ENCODE measurements at regions not wholly inside any gene's neighbourhood (a gene's known extent, or its start where the extent isn't known, plus 50 kb on each side); places are given as distances from the start of the nearest gene placed in this dataset.

DNA sequence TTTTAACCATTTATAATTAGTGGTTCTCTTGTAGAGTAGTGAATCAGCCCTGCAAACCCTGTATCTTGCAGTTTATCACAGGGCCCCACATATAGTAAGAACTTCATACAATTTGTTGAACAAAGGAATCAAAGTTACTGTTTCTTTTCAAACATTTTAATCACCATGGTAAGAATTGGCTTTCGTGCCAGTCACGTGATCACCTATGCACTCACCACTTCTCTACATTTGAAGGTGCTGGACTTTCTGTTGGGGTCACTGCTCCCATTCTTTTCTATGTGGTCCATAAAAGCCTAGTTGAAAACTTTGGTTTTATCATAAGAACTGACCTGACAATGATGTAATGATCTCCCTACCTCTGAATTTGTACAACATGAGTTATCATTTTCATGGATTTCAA, 426.4 kb upstream of the CPEB2 start:
- no peak for DNase-seq

DNA sequence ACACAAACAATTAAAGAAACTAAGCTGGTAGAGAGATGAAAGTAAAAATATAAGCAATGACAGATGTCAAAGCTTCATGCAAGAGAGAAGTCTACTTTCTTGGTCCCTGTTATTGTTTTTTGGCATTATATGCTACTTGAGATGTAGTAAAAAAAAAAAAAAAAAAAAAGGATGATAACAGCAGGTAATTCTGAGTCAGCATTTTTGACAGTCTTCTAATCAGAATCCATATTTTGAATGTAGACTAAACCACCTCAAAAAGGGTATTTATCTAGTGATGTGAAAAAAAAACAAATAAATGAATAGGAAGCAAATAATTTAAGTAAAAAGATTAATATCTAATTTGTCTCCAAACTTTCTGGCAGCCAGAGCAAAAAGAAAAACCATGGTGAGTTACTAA, 422.2 kb upstream of the CPEB2 start:
- no peak for DNase-seq

DNA sequence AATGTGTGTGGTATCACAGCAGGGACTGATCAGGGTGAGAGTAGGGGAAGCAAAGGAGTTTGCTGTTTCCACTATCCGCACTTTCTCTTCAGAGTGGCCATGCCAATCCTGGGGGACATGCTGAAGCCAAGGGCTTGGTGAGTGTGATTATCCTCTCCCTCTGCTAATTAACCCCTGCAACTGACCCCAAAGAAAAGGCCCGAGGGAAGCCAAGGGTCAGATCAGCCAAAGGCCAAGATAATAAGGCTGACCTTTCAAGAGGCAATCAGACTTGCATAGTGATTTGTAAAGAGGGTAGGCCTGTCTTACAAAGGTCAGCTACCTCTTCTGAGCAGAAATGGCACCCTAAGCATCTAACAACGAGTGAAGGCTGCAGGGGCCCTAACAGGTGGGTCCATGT, 420.5 kb upstream of the CPEB2 start:
- DNase-seq: no peak

DNA sequence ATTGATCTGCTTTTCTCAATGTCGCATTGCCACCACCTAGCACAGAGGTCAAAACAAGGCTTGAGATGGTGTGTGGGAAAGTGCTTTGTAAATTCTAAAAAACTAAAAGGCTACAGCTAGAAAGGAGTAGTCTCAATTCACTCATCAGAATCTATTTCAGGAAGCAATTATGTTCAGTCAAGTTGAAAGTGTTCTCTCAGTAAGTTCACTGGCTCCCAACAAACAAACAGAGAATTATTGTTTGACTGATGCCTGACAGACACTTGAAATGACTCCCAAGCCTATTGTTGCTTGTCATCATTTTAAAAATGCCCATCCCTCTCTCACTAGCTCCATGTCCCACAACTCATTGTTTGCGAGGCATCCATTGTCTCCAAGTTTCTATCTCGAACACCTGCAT, 419.6 kb upstream of the CPEB2 start:
- DNase-seq: no peak

DNA sequence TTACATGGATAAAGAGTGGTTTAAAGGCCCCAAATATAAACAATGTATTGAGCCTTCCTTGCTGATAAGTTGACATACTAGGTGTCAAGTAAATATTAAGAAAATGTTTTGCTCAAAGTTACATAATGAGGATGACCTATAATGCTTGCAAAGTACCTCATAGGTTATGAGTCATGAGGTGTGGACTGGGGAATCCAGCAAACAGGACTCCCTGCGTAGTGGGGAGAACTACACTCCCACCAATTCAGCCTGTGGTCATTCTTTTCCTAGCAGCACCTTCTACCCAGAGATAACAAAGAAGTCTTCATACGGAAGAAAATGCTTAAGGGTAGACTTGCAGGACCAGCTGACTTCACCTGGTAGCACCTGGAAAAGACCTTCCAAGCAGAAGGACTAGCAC, 418.9 kb upstream of the CPEB2 start:
- DNase-seq: no peak

DNA sequence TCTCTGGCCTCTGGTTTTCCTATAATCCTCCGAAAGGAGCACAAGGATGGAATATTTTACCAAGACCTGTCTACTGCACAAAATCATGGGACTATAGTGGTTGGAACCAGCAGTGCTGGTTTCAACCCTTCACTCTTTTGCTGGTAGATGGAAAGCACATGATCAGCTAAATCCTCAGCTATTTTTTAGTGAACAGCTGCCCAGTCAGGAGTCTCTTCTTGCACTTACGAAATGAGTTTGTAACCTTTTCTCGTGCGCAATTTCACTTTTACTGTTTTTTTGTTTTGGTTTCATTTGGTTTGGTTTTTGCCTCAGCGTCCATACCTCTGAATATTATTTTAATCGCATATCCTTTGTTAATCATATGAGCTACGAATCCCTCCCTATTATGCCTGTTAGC, 418.5 kb upstream of the CPEB2 start:
- no peak for DNase-seq

DNA sequence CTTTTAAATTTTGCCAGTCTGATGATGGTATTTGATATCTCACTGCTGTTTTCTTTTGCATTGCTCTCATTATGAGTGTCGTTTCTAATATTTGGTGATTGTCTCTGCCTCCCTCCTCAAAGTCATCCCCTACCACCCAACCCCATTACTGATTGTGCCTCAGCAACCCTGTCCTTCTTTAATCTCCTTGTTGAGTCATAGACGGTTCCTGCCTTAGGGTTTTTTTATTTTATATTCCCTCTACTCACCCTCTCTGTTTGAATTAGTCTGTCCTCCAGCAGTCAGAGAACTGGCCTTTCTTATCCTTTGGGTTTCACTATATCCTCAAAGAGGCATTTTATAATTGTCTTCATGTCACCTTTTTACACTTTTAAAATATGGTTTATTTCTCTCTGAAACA, 409.3 kb upstream of the CPEB2 start:
- no peak for DNase-seq

DNA sequence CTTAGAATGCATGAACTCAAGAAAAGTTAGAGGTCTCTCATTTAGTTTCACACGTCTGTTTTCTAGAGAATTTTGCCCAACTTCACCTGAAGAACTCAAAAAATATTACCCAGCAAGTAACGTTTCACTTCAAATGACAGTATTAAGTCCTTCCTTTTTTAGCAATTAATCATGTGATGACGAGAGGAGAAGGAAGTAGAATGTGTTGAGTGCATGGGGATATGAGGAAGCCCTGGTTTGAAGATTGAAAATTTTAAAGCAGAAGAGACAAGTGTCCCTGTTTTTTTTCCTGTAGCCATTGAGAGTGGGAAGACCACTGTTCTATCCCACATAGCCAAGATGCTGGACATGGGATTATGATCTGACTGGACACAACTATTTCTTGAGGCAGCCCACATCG, 406.3 kb upstream of the CPEB2 start:
- no peak for DNase-seq

DNA sequence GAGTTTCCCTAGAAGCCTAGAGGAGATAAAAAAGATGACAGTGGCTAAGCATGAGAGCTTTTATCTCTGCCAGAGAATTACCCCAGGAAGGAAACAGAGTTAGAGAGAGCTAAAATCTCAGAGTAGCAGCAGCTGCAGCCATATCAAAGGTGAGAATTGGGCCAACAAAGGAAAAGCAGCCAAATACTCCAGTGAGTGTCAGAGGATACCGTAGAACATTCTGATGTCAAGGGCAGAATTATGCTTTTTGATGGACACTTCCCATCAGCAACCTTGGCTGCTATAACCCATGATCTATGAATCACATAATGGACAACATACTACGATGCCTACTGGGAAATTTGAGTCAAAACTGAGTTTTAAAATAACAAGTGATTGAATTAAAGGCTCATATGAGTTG, 405.8 kb upstream of the CPEB2 start:
- no peak for DNase-seq

DNA sequence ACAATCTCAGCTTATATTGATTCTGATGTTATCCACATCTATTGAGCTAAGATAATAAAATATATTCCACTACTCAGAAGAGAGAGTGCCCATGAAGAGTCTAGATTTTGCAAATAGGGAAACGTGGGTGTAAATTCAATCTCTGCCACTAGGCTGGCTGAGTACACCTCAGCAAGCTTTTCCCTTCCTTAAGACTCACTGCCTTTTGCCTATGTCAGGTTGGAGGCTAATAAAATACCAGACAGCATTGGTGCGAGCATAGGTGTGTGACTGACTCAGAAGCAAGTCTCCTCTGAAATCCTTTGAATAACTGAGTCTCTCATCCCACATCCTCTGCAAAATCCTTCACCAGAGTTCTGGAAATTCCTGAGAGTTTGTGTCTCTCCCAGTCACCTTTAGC, 405.4 kb upstream of the CPEB2 start:
- no peak for DNase-seq

DNA sequence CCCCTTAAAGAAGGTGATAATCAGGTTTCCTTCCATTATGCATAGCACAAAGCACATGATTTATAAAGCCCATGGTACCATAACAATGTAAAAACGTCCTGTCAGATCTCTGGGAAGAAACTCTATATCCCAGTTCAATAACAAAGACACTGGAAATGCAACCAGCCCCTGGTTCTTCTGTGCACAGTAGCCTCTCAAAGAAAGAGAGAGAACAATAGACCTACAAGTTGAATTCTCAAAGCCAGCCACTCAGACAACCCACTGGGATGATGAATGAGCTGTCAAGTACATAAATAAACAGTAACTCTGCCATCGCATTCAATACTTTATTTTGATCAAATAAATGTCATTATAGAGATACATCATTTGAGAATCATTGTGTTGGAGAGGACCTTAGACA, 400.1 kb upstream of the CPEB2 start:
- DNase-seq: no peak

DNA sequence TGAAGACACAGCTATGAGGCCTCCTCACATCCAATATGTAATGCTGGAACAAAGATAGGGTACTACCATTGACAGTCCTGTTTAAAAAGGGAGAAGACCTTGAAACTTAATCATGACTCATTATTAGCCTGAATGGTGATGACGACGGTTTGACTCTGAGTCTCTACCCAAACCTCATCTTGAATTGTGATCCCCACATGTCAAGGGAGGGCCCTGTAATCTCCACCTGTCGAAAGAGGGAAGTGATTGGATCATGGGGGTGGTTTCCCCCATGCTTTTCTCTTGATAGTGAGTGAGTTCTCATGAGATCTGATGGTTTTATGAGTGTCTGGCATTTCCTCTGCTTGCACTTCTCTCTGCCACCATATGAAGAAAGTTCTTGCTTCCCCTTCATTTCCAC, 395.3 kb upstream of the CPEB2 start:
- no peak for DNase-seq

DNA sequence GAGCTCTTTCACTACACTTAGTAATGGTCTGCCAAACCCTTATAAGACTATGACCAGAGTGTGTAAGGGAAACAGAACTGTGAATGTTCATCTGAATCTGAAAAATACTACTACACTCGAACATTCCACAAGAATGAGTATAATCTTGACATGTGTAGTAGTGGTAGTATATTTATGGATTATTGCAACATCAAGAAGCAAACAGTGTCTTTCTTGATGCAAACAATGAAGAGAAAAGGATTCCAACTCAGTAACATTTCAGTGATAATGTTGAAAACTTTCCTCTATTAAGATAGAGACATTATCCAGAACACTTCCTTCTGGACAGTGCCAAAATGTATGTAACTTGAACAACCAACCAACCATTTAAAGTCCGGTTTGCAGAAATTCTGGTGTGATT, 394.7 kb upstream of the CPEB2 start:
- no peak for DNase-seq

DNA sequence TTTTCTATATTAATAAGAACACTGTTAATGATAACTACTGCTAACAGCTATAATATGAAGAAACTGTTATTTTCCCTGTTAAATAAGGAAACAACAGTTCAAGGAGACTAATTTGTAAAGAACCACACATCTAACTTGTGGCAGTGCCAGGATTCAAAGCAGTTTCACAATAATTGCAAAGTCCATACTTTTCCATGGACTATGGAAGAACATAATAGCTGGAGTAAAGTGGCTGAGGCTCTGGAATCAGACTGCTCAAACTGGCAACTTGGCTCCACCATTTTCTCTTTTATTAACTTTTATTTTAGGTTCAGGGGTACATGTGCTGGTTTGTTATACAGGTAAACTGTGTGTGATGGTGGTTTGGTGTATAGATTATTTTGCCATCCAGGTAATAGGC, 393.7 kb upstream of the CPEB2 start:
- no peak for DNase-seq

DNA sequence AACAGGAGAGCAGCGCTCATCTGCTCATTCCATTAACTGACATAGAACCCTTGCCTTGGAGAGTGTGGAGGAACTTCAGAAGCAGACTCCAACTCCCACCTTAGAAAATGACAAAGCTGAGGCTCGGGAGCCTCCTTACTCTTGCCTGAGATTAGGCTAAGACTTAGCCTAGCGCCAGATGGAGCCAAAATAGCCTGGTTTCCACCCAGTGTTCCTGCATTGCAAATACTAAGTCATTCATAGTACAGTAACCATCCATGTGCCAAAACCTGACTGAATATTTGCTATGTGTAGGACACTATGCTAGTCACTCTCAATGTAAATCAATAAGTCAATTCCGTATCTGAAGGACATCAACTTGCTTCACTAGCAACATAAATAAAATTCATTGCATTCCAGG, 387.4 kb upstream of the CPEB2 start:
- DNase-seq: no peak

DNA sequence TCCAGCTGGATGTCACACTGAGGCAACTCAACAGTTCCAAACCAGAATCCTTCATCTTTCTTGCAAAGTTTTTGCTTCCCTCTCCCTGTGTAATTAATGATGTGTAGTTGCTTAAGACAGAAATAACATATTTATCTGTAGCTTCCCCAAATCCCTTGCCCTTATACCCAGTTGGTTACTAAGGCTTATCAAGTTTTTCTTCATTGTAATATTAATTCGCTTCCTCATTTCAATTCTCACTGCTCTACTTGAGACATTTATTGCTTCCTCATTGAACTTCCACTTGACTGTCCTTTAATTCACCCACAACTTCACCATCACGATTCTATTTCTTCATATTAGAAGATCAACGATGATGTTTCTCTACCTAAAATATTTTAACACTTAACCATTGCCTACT, 386.6 kb upstream of the CPEB2 start:
- DNase-seq: no peak

DNA sequence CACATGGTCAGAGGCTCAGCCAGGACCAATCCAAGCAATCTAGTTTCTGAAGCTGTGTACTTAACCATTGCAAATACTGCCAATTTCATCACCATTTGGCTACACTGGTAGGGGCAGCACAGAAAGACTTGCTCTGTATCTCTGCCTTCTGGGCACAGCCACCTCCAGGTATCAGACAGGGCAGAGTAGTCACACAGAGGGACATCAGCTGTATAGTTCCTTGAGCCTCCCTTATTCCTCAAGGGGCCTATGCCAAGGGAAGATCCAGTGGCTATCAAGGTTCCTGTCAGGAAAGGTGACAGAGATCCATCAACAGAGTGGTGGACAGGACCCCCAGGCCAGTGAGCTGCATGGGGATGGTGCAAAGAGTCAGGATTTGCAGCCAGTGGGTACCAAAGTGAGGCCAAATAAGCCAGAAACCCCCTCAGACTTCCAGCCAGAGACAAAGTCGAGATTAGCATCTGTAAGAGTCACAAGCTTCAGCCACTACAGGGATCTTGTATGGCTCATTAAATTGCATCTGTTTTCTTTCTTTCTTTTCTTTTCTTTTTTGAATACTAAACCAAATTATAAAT, 381.6 kb upstream of the CPEB2 start:
- DNase-seq: no peak

DNA sequence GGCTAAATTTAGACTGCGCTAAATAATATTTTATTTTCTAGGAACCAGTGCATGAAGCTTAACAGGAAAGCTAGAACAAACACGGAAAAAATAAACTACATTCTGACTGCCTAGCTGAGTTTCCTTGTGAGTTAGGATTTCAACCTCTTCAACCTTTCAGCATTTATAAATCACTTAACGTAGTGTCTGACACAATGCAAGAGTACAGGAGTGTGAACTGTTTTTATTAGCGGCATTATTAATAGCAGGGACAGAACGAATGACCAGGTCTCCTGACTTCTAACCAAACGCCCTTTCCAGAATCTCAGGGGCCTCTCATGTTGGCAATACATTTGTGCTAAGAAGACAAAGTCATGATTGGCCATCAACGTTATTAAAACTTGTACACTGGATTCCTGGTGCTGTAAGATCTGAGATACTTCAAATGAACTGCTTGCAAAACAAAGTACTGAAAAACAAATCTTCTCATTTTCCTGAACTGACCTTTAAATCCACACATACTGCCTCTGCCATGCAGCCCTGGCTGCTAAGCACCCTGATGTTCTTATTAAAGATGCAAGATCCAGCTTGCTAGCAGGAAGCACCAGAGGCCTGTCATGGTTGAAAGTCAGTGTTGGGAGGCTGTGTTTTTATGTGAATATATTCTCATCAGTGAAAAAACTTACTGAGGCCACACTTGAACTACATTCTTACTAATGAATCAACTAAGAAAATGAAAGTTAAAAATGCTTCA, 380.4 kb upstream of the CPEB2 start:
- DNase-seq: no peak

DNA sequence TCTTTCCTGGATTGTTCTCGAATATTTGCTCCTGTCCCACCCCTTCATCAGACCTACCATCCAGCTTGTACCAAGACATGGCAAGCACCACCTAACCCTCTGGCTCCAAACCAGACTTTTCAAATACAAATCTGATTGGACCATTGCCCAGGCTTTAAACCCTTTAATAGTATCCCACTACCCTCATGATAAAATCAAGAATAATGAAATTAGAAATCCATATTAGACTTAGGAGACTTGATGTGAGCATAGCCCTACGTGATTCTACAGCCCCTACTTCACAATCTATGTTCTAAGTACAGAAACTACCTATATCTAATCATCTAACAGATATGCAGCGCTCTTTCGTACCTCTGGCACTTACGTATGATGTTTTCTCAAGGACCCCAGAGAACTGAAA, 375.2 kb upstream of the CPEB2 start:
- no peak for DNase-seq

DNA sequence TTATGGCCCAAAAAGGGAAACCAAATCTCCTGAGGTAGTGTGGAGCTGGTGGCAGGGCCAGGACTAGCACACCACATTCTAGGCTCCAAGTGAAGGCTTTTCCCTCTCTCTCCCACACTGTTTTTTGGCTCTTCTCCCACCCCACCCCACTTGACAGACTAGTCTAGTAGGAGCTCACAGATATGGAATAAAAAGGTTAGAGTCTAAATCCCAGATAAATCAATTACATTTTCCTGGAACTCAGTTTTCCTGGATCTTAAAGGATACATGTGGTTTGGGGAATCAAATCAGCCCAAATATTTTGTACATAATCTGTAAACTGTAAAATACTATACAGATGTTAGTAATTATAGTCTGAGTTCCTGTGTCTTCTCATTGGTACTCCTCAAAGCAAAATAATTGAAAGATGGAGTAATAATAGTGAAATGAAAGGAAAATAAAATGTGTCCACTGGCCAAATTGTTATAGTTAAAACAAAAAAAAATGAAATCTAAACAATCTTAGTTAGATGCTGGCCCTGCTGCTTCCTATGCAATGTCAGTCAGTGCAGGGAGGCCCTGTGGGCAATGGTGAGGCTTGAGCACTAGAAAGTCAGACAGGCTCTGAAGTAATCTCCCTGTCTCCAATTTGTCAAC, 370.4 kb upstream of the CPEB2 start:
- no peak for DNase-seq

DNA sequence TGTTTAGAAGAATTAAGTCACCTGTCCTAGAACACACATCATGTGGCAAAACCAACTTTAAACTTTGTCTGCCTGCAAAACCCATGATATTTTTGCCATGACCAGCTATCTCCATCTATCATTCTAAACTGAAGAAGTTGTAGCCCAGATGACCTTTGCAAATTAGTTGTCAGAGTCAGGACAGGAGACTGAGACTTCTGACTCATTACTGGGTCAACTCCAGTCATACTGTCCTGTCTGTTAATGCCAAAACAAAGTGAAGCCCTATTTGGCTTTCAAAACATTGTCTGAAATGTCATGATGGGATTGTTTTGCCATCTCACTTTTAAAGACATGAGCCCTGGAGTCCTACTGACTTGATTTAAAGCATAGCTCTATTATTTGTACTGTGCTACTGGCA, 365.7 kb upstream of the CPEB2 start:
- DNase-seq: no peak

DNA sequence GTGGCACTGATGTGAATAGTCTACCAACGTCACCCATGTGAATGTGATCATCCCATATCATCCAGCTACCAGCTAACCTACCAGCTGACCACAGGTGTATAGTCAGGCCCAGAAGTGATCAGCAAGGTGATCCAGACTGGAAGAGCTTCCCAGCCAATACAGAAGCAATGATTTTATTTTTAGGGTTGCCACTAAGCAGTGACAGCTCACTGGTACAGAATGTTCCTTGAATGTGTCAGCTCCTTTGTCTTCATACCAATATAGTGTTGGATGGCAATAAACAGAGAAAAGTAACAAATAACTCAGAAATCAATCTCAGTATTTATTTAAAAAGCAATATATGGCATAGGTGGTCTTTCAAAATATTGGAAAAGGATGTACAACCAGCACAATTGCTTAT, 361.8 kb upstream of the CPEB2 start:
- DNase-seq: no peak

DNA sequence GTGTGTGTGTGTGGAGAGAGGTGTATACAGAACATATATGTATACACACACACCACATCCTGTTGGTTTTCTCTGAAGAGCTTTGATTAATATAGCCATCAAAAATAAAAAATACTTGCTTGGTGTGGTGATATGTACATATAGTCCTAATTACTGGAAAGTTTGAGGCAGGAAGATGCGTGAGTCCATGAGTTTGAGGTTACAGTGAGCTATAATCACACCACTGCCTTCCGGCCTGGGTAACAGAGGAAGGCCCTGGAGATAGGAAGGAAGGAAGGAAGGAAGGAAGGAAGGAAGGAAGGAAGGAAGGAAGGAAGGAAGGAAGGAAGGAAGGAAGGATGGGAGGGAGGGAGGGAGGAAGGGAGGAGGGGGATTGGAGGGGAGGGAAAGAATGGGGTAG, 360.4 kb upstream of the CPEB2 start:
- DNase-seq: no peak

DNA sequence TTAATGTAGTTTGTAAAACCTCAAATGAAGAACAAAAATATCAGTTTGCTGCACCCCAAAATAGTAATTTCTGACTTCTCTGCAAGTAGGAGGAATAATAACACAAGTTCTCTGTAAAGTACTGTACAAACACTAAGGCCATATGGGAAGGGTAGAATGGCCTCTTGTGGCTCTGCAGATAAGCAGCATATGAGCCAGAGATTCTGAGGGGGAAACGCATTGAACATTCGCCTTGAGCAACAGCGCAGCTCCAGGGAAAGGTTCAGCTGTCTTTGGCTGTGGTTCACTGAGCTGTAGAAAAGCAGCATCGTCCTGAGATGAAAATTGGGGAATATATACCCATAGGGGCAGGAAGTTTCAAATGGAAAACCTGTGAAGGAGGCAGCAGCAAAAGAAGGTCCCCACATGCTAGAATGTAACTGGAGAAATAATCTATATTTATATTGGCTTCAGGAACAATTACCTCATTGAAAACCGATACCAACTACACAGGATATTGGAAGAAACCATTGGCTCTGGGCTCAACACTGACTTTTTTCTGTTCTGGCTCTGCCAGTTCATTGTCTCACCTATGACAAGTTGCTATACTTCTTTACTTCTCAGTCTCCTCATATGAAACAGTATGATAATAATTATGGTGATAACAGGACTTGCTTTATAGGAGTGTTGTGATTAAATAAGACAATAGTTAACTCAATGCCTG, 357.6 kb upstream of the CPEB2 start:
- no peak for DNase-seq

Measured in right kidney (tissue), 1 donor.